Muscle of arm (tissue), 1 donor: ENCODE measurements at regions not wholly inside any gene's neighbourhood (a gene's known extent, or its start where the extent isn't known, plus 50 kb on each side); places are given as distances from the start of the nearest gene placed in this dataset.
"Not testable (repeated sequence)": the region's sequence is repeated elsewhere in the genome, so short reads cannot be mapped to it uniquely, and the experiment has no call there.

Source experiments
- DNase-seq: peaks from one replicate; pipeline ENCODE4 v3.0.0-alpha.2; 2013

- no peak for DNase-seq
Observed at GRCh38 chr5:56659971-56660370, 155.4 kb upstream of the MAP3K1 start.

GRCh38 chr5:56658972-56659371 lies 156.4 kb upstream of the MAP3K1 start:
- DNase-seq, result no peak

GRCh38 chr5:56656846-56657726 lies 158.3 kb upstream of the MAP3K1 start:
- no peak for DNase-seq

- DNase-seq, result no peak
Observed at GRCh38 chr5:56651893-56652292, 163.5 kb upstream of the MAP3K1 start.

- no peak for DNase-seq
Observed at GRCh38 chr5:56650386-56650785, 165.0 kb upstream of the MAP3K1 start.

GRCh38 chr5:56649569-56649968 lies 165.8 kb upstream of the MAP3K1 start:
- DNase-seq, result no peak

GRCh38 chr5:56648460-56649034 lies 166.8 kb upstream of the MAP3K1 start:
- DNase-seq, result no peak

- DNase-seq, result no peak
Observed at GRCh38 chr5:56647099-56647850, 168.1 kb upstream of the MAP3K1 start.

- DNase-seq, result no peak
Observed at GRCh38 chr5:56641635-56642260, 173.6 kb upstream of the MAP3K1 start.

- no peak for DNase-seq
Observed at GRCh38 chr5:56640763-56641406, 174.5 kb upstream of the MAP3K1 start.

GRCh38 chr5:56639476-56639875 lies 175.9 kb upstream of the MAP3K1 start:
- no peak for DNase-seq

GRCh38 chr5:56638768-56639238 lies 176.5 kb upstream of the MAP3K1 start:
- DNase-seq, result no peak

- DNase-seq, result no peak
Observed at GRCh38 chr5:56638061-56638621, 177.2 kb upstream of the MAP3K1 start.

- DNase-seq, result no peak
Observed at GRCh38 chr5:56637321-56637920, 177.9 kb upstream of the MAP3K1 start.

- no peak for DNase-seq
Observed at GRCh38 chr5:56633950-56634349, 181.4 kb upstream of the MAP3K1 start.

GRCh38 chr5:56632939-56633338 lies 182.4 kb upstream of the MAP3K1 start:
- no peak for DNase-seq

GRCh38 chr5:56632199-56632598 lies 183.2 kb upstream of the MAP3K1 start:
- DNase-seq, result no peak

GRCh38 chr5:56631719-56632118 lies 183.6 kb upstream of the MAP3K1 start:
- DNase-seq, result no peak

- DNase-seq, result not testable (repeated sequence)
Observed at GRCh38 chr5:56628616-56629015, 186.7 kb upstream of the MAP3K1 start.

GRCh38 chr5:56625541-56625940 lies 189.8 kb upstream of the MAP3K1 start:
- peak; percentile 81 for DNase-seq

GRCh38 chr5:56624751-56625150 lies 190.6 kb upstream of the MAP3K1 start:
- no peak for DNase-seq
